ENCODE measurements at regions not wholly inside any gene's neighbourhood (a gene's known extent, or its start where the extent isn't known, plus 50 kb on each side); places are given as distances from the start of the nearest gene placed in this dataset. TPM values are rescaled to one million over a fixed set of nuclear protein-coding genes. Genes with fewer than 3 reads are reported as not detected.

- DNase-seq (ENCODE audit: low spot score in 2 of 2) (no peak), FAIRE-seq (no peak)
Observed at GRCh38 chr2:78876316-78876688, 149.2 kb upstream of the REG3G start.

- DNase-seq (ENCODE audit: low spot score in 2 of 2) (no peak), FAIRE-seq (no peak)
Observed at GRCh38 chr2:78887446-78887845, 138.1 kb upstream of the REG3G start.

GRCh38 chr2:78890935-78891334 lies 134.6 kb upstream of the REG3G start:
- DNase-seq (ENCODE audit: low spot score in 2 of 2) (no peak), FAIRE-seq (no peak)

GRCh38 chr2:78892295-78892694 lies 133.2 kb upstream of the REG3G start:
- DNase-seq (ENCODE audit: low spot score in 2 of 2) (no peak), FAIRE-seq (no peak)

GRCh38 chr2:78895022-78895421 lies 130.5 kb upstream of the REG3G start:
- DNase-seq (ENCODE audit: low spot score in 2 of 2), result no peak

GRCh38 chr2:78896536-78896935 lies 129.0 kb upstream of the REG3G start:
- no peak for DNase-seq (ENCODE audit: low spot score in 2 of 2)
- no peak for FAIRE-seq

More at GRCh38 chr2:78895022-78895421, 130.5 kb upstream of the REG3G start:
- no peak for FAIRE-seq

GRCh38 chr2:78907089-78907488 lies 118.4 kb upstream of the REG3G start:
- FAIRE-seq, result no peak
- DNase-seq (ENCODE audit: low spot score in 2 of 2), result no peak

- FAIRE-seq (no peak), DNase-seq (ENCODE audit: low spot score in 2 of 2) (no peak)
Observed at GRCh38 chr2:78908973-78909372, 116.5 kb upstream of the REG3G start.

GRCh38 chr2:78910376-78910775 lies 115.1 kb upstream of the REG3G start:
- no peak for DNase-seq (ENCODE audit: low spot score in 2 of 2)
- no peak for FAIRE-seq

GRCh38 chr2:78913257-78913656 lies 112.2 kb upstream of the REG3G start:
- no peak for FAIRE-seq
- no peak for DNase-seq (ENCODE audit: low spot score in 2 of 2)

- FAIRE-seq (no peak), DNase-seq (ENCODE audit: low spot score in 2 of 2) (no peak)
Observed at GRCh38 chr2:78925258-78925657, 100.2 kb upstream of the REG3G start.

- DNase-seq (ENCODE audit: low spot score in 2 of 2), result no peak
- no peak for FAIRE-seq
Observed at GRCh38 chr2:78928502-78928901, 97.0 kb upstream of the REG3G start.

GRCh38 chr2:78940998-78941397 lies 84.5 kb upstream of the REG3G start:
- DNase-seq (ENCODE audit: low spot score in 2 of 2) (no peak), FAIRE-seq (no peak)

- DNase-seq (ENCODE audit: low spot score in 2 of 2) (no peak), FAIRE-seq (no peak)
Observed at GRCh38 chr2:78941751-78942150, 83.8 kb upstream of the REG3G start.

- FAIRE-seq, result no peak
Observed at GRCh38 chr2:78963881-78964280, 61.6 kb upstream of the REG3G start.

GRCh38 chr2:78967294-78967693 lies 58.2 kb upstream of the REG3G start:
- no peak for DNase-seq (ENCODE audit: low spot score in 2 of 2)
- no peak for FAIRE-seq

More at GRCh38 chr2:78963881-78964280, 61.6 kb upstream of the REG3G start:
- no peak for DNase-seq (ENCODE audit: low spot score in 2 of 2)

GRCh38 chr2:78973630-78974029 lies 51.9 kb upstream of the REG3G start:
- no peak for FAIRE-seq
- no peak for DNase-seq (ENCODE audit: low spot score in 2 of 2)

Small RNAs in the stretch of these regions (small RNA-seq; reads per million reads assigned to genes)
- gene RNU6-812P (not detected), gene RNU6-827P (not detected)
